ENCODE measurements at regions not wholly inside any gene's neighbourhood (a gene's known extent, or its start where the extent isn't known, plus 50 kb on each side); places are given as distances from the start of the nearest gene placed in this dataset.

DNA sequence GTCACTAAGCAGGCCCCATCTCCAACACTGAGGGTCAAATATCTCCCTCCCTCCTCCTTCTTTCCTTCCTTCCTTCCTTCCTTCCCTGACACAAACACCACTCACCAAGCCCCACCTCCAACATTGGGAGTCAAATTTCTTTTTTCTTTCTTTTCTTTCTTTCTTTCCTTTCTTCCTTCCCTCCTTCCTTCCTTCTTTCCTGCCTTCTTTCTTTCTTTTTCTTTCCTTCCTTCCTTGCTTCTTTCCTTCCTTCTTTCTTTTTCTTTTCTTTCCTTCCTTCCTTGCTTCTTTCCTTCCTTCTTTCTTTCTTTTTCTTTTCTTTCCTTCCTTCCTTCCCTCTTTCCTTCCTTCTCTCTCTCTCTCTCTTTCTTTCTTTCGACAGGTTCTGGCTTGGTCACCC is 79.2 kb upstream of the ETS2 start:
- TF ChIP-seq NCOA2 (CRISPR knock-in tag; IDR thresholded peaks at IDR 0.05) (no peak), SCMH1 (CRISPR knock-in tag; IDR thresholded peaks at IDR 0.05; ENCODE audit: borderline replicate concordance) (no peak), NFE2L2 (IDR thresholded peaks at IDR 0.05; ENCODE audit: low read length) (no peak), MXD4 (CRISPR knock-in tag; IDR thresholded peaks at IDR 0.05) (no peak), YEATS2 (CRISPR knock-in tag; IDR thresholded peaks at IDR 0.05; ENCODE audit: borderline replicate concordance) (no peak), ZNF563 (CRISPR knock-in tag; IDR thresholded peaks at IDR 0.05) (no peak), THAP11 (CRISPR knock-in tag; IDR thresholded peaks at IDR 0.05) (no peak)
- TF ChIP-seq, protein P1, sequence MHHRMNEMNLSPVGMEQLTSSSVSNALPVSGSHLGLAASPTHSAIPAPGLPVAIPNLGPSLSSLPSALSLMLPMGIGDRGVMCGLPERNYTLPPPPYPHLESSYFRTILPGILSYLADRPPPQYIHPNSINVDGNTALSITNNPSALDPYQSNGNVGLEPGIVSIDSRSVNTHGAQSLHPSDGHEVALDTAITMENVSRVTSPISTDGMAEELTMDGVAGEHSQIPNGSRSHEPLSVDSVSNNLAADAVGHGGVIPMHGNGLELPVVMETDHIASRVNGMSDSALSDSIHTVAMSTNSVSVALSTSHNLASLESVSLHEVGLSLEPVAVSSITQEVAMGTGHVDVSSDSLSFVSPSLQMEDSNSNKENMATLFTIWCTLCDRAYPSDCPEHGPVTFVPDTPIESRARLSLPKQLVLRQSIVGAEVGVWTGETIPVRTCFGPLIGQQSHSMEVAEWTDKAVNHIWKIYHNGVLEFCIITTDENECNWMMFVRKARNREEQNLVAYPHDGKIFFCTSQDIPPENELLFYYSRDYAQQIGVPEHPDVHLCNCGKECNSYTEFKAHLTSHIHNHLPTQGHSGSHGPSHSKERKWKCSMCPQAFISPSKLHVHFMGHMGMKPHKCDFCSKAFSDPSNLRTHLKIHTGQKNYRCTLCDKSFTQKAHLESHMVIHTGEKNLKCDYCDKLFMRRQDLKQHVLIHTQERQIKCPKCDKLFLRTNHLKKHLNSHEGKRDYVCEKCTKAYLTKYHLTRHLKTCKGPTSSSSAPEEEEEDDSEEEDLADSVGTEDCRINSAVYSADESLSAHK (CRISPR knock-in tag; IDR thresholded peaks at IDR 0.05; ENCODE audit: borderline replicate concordance), result no peak
- ChIA-PET CTCF (ENCODE audit: low intra/inter-chr PET ratio, low total read pairs) (no interaction called here), POLR2A (no interaction called here)
- H4K20me1 ChIP-seq (ENCODE audit: insufficient read depth, low read length), result no peaks in the 10 kb centered on the region
- H2AFZ ChIP-seq (ENCODE audit: low read length), result no peak overlapping the region
- peaks cover 2 to 7% of the 10 kb centered on the region in 2 experiments; a peak in 3 of 5 replicates for H3K27me3 ChIP-seq (ENCODE audit: control insufficient read depth in 1 of 2, insufficient read depth in 2 of 2, low read length in 2 of 2)
- ATAC-seq (no peak), DNase-seq (ENCODE audit: low spot score) (no peak), FAIRE-seq (no peak)
- in situ Hi-C loops (cut with HindIII; ENCODE audit: extremely low pct_ligation_motif_present, low pct_unique_long_range_greater_than_20kb) (no loop called here), intact Hi-C loops (cut with micrococcal nuclease; ENCODE audit: unreplicated experiment) (no loop called here)
- no peak overlapping the region for H3K4me3 ChIP-seq (replicated peaks in 1 of 3; ENCODE audit: insufficient read depth in 1 of 3, low read depth in 2 of 3, low read length in 3 of 3)
- H3K9ac ChIP-seq (ENCODE audit: insufficient read depth, low read depth, low read length), result no peak overlapping the region
- no peak overlapping the region for H3K4me2 ChIP-seq (ENCODE audit: low read depth, low read length)
- no peaks in the 10 kb centered on the region for H3K36me3 ChIP-seq (replicated peaks in 1 of 2; ENCODE audit: control insufficient read depth in 1 of 2, insufficient read depth in 2 of 2, low read length in 2 of 2)
- WGBS (ENCODE audit: low lambda C conversion rate), result 30% methylated on average over 1 of the region's 1 CpG
- no TSS peak for BruUV-seq (replicated peaks)
- H3K79me2 ChIP-seq (ENCODE audit: insufficient read depth, low read length), result no peaks in the 10 kb centered on the region
- no peak overlapping the region for H3K27ac ChIP-seq (ENCODE audit: extremely low read length, insufficient read depth, low read length)
- peaks cover 15% of the 10 kb centered on the region for H3K9me3 ChIP-seq (ENCODE audit: low read length)
- peaks cover 13% of the 10 kb centered on the region; the same call in 1 of the 2 replicates for H3K4me1 ChIP-seq (ENCODE audit: insufficient read depth, low read length)

DNA sequence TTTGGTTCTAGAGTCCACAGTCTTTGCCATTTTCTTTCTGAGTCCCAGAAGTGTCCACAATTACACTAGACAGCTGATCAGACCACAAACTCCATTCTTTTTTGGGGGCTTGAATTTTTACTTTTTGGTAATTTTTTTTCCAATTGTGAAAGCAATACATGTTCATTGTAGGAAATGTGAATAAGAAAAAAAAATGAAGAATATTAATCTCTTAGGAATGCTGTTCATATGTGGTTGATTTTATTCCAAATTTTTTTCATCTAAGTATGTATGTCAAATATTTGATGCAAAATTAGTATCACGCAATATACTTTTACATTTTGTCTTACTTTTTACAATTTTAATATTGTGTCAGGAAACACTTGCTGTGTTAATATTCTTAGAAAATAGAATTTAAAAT is 76.4 kb upstream of the ETS2 start:
- Histone ChIP-seq H3K4me3 (replicated peaks in 1 of 3; ENCODE audit: insufficient read depth in 1 of 3, low read depth in 2 of 3, low read length in 3 of 3) (no peak overlapping the region), H3K79me2 (ENCODE audit: insufficient read depth, low read length) (no peaks in the 10 kb centered on the region), H2AFZ (ENCODE audit: low read length) (no peak overlapping the region), H3K27me3 (ENCODE audit: control insufficient read depth in 1 of 2, insufficient read depth in 2 of 2, low read length in 2 of 2) (no peaks in the 10 kb centered on the region; a peak in 1 of 5 replicates), H3K36me3 (replicated peaks in 1 of 2; ENCODE audit: control insufficient read depth in 1 of 2, insufficient read depth in 2 of 2, low read length in 2 of 2) (no peaks in the 10 kb centered on the region), H3K9me3 (ENCODE audit: low read length) (peaks cover 15% of the 10 kb centered on the region), H3K4me1 (ENCODE audit: insufficient read depth, low read length) (peaks cover 11% of the 10 kb centered on the region), H3K9ac (ENCODE audit: insufficient read depth, low read depth, low read length) (no peak overlapping the region), H3K27ac (ENCODE audit: extremely low read length, insufficient read depth, low read length) (no peak overlapping the region), H4K20me1 (ENCODE audit: insufficient read depth, low read length) (no peaks in the 10 kb centered on the region), H3K4me2 (ENCODE audit: low read depth, low read length) (no peak overlapping the region)
- BruUV-seq (replicated peaks), result no TSS peak
- WGBS (ENCODE audit: low lambda C conversion rate), result 57% methylated on average over 1 of the region's 1 CpG
- intact Hi-C loops (cut with micrococcal nuclease; ENCODE audit: unreplicated experiment), result no loop called here
- POLR2A ChIA-PET, result no interaction called here
- FAIRE-seq (no peak), DNase-seq (ENCODE audit: low spot score) (no peak), ATAC-seq (no peak)
- in situ Hi-C loops (cut with HindIII; ENCODE audit: extremely low pct_ligation_motif_present, low pct_unique_long_range_greater_than_20kb), result no loop called here
- TF ChIP-seq RFXANK (CRISPR knock-in tag; IDR thresholded peaks at IDR 0.05) (no peak), FOXA1 (IDR thresholded peaks at IDR 0.05) (no peak), FOXA1 (CRISPR knock-in tag; IDR thresholded peaks at IDR 0.05) (no peak), NAIF1 (CRISPR knock-in tag; IDR thresholded peaks at IDR 0.05; ENCODE audit: borderline replicate concordance) (no peak), MIER2 (CRISPR knock-in tag; IDR thresholded peaks at IDR 0.05) (no peak)
- TF ChIP-seq, protein P2, sequence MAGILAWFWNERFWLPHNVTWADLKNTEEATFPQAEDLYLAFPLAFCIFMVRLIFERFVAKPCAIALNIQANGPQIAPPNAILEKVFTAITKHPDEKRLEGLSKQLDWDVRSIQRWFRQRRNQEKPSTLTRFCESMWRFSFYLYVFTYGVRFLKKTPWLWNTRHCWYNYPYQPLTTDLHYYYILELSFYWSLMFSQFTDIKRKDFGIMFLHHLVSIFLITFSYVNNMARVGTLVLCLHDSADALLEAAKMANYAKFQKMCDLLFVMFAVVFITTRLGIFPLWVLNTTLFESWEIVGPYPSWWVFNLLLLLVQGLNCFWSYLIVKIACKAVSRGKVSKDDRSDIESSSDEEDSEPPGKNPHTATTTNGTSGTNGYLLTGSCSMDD (CRISPR knock-in tag; IDR thresholded peaks at IDR 0.05), result no peak
- CTCF ChIA-PET (ENCODE audit: low intra/inter-chr PET ratio, low total read pairs), result no interaction called here
